ENCODE measurements at regions not wholly inside any gene's neighbourhood (a gene's known extent, or its start where the extent isn't known, plus 50 kb on each side); places are given as distances from the start of the nearest gene placed in this dataset.

GRCh38 chr11:15886866-15887265 lies 469.5 kb downstream of the SOX6 start:
- Histone ChIP-seq H3K4me1 (ENCODE audit: control insufficient read depth in 1 of 2, insufficient read depth in 2 of 2, low read length in 2 of 2) (no peaks in the 10 kb centered on the region), H3K4me2 (replicated peaks; ENCODE audit: extremely low read depth, low read length, poor library complexity, severe bottlenecking) (no peak overlapping the region), H3K79me2 (ENCODE audit: insufficient read depth, low read length) (no peaks in the 10 kb centered on the region), H3K27ac (ENCODE audit: low read depth in 1 of 2, low read length in 2 of 2) (no peak overlapping the region), H3K36me3 (replicated peaks in 1 of 2; ENCODE audit: control insufficient read depth in 1 of 2, insufficient read depth in 2 of 2, low read length in 2 of 2) (no peaks in the 10 kb centered on the region), H3K9ac (ENCODE audit: insufficient read depth, low read length, poor library complexity, severe bottlenecking) (no peak overlapping the region), H3K9me3 (replicated peaks in 1 of 2; ENCODE audit: control insufficient read depth in 1 of 2, insufficient read depth in 1 of 2, low read length in 2 of 2) (no peaks in the 10 kb centered on the region), H4K20me1 (ENCODE audit: insufficient read depth, low read length) (no peaks in the 10 kb centered on the region), H3K27me3 (ENCODE audit: control insufficient read depth in 2 of 2, insufficient read depth in 2 of 2, low read length in 2 of 2) (no peaks in the 10 kb centered on the region), H2AFZ (ENCODE audit: insufficient read depth, low read depth, low read length, poor library complexity, severe bottlenecking) (no peak overlapping the region), H3K4me3 (replicated peaks in 1 of 3; ENCODE audit: low read depth in 2 of 3, low read length in 3 of 3) (no peak overlapping the region)
- Mint-ChIP-seq H3K9me3 (no peaks in the 10 kb centered on the region), H3K27me3 (ENCODE audit: low read depth in 3 of 3) (peaks cover 0 to 4% (median 1%) of the 10 kb centered on the region in 3 donors), H3K36me3 (no peaks in the 10 kb centered on the region), H3K27ac (peak overlapping the region in 1 of 7 donors; percentile 3), H3K4me3 (no peak overlapping the region), H3K4me1 (peaks cover 3% of the 10 kb centered on the region)
- 89% methylated on average over 3 of the region's 5 CpGs for WGBS (ENCODE audit: insufficient coverage)
- DNase-seq = no peak
- intact Hi-C loops (cut with micrococcal nuclease) = no loop called here
- no peak for TF ChIP-seq CTCF (IDR thresholded peaks at IDR 0.05)

- no peaks in the 10 kb centered on the region for H3K36me3 ChIP-seq (replicated peaks in 1 of 2; ENCODE audit: control insufficient read depth in 1 of 2, insufficient read depth in 2 of 2, low read length in 2 of 2)
- H3K4me1 Mint-ChIP-seq = peaks cover 7% of the 10 kb centered on the region
- no CpG with 5 or more reads among the region's 2 CpGs for WGBS (ENCODE audit: insufficient coverage)
- no peak for TF ChIP-seq CTCF (IDR thresholded peaks at IDR 0.05)
- H3K27me3 ChIP-seq (ENCODE audit: control insufficient read depth in 2 of 2, insufficient read depth in 2 of 2, low read length in 2 of 2) = no peaks in the 10 kb centered on the region
- H3K4me3 Mint-ChIP-seq = no peak overlapping the region
- H3K9me3 Mint-ChIP-seq = no peaks in the 10 kb centered on the region
- H2AFZ ChIP-seq (ENCODE audit: insufficient read depth, low read depth, low read length, poor library complexity, severe bottlenecking) = no peak overlapping the region
- H3K4me1 ChIP-seq (ENCODE audit: control insufficient read depth in 1 of 2, insufficient read depth in 2 of 2, low read length in 2 of 2) = no peaks in the 10 kb centered on the region
- intact Hi-C loops (cut with micrococcal nuclease) = no loop called here
- no peak overlapping the region for H3K4me3 ChIP-seq (replicated peaks in 1 of 3; ENCODE audit: low read depth in 2 of 3, low read length in 3 of 3)
- no peaks in the 10 kb centered on the region for H3K36me3 Mint-ChIP-seq
- H3K79me2 ChIP-seq (ENCODE audit: insufficient read depth, low read length) = no peaks in the 10 kb centered on the region
- no peak overlapping the region for H3K9ac ChIP-seq (ENCODE audit: insufficient read depth, low read length, poor library complexity, severe bottlenecking)
- no peaks in the 10 kb centered on the region for H4K20me1 ChIP-seq (ENCODE audit: insufficient read depth, low read length)
- no peak overlapping the region for H3K27ac ChIP-seq (ENCODE audit: low read depth in 1 of 2, low read length in 2 of 2)
- peaks cover 0 to 4% (median 1%) of the 10 kb centered on the region in 3 donors for H3K27me3 Mint-ChIP-seq (ENCODE audit: low read depth in 3 of 3)
- H3K4me2 ChIP-seq (replicated peaks; ENCODE audit: extremely low read depth, low read length, poor library complexity, severe bottlenecking) = no peak overlapping the region
- no peak overlapping the region for H3K27ac Mint-ChIP-seq
- no peak for DNase-seq
- H3K9me3 ChIP-seq (replicated peaks in 1 of 2; ENCODE audit: control insufficient read depth in 1 of 2, insufficient read depth in 1 of 2, low read length in 2 of 2) = no peaks in the 10 kb centered on the region
These were observed 467.6 kb downstream of the SOX6 start for GRCh38 chr11:15888556-15889345.
